Lung (tissue), 11 donors: ENCODE measurements at regions not wholly inside any gene's neighbourhood (a gene's known extent, or its start where the extent isn't known, plus 50 kb on each side); places are given as distances from the start of the nearest gene placed in this dataset.
A peak's percentile ranks its signal among the peaks of the same experiment; 100 is the strongest.
"Not testable (repeated sequence)": the region's sequence is repeated elsewhere in the genome, so short reads cannot be mapped to it uniquely, and the experiment has no call there.

ENCODE experiments used
- ATAC-seq: fragments of 200-7000 bp; cut with Tn5 transposase; one replicate; pipeline ENCODE4 v1.9.1; 2020; ENCODE audit warnings: moderate number of reproducible peaks; ENCODE audit not compliant: insufficient read depth, low FRiP score
- DNase-seq, 3 donors: peaks; one replicate each; pipeline ENCODE4 v3.0.0-alpha.2; 2013 to 2017
- H3K27ac ChIP-seq, 2 donors: one replicate each; pipeline ENCODE4 v1.5.1; 2013; ENCODE audit warnings: mild to moderate bottlenecking in 2 of 2, moderate library complexity in 2 of 2, control low read depth in 1 of 2, inconsistent platforms in 1 of 2, low read depth in 1 of 2, low read length in 1 of 2
- H3K27me3 ChIP-seq, 3 donors: one replicate each; pipeline ENCODE4 v1.5.1; 2013; ENCODE audit warnings: low read length in 2 of 3; ENCODE audit not compliant: control insufficient read depth in 3 of 3, insufficient read depth in 3 of 3
- H3K36me3 ChIP-seq, 4 donors: one replicate each; pipeline ENCODE4 v1.5.1; 2013; ENCODE audit warnings: low read length in 4 of 4, mild to moderate bottlenecking in 1 of 4, moderate library complexity in 1 of 4; ENCODE audit not compliant: control insufficient read depth in 4 of 4, insufficient read depth in 4 of 4
- H3K4me1 ChIP-seq, 5 donors: one replicate each; pipeline ENCODE4 v1.5.1; 2013; ENCODE audit warnings: low read length in 5 of 5, mild to moderate bottlenecking in 2 of 5, moderate library complexity in 1 of 5; ENCODE audit not compliant: control insufficient read depth in 5 of 5, insufficient read depth in 5 of 5
- H3K4me3 ChIP-seq: one replicate; pipeline ENCODE4 v1.5.1; 2013; ENCODE audit warnings: mild to moderate bottlenecking, control low read depth, moderate library complexity
- H3K9ac ChIP-seq, 2 donors: one replicate each; pipeline ENCODE4 v1.5.1; 2013; ENCODE audit warnings: low read length in 2 of 2, control low read depth in 1 of 2; ENCODE audit not compliant: insufficient read depth in 1 of 2
- H3K9me3 ChIP-seq, 4 donors: one replicate each; pipeline ENCODE4 v1.5.1; 2013; ENCODE audit warnings: low read length in 3 of 4, mild to moderate bottlenecking in 1 of 4, moderate library complexity in 1 of 4; ENCODE audit not compliant: control insufficient read depth in 4 of 4, insufficient read depth in 3 of 4
- WGBS, 2 donors: extraction: QIAGEN DNeasy Blood & Tissue Kit; methylation state at CpG; one replicate each; pipeline ENCODE4 v1.1.7; 2013; 5-methylcytosine and 5-hydroxymethylcytosine counted together
- TF ChIP-seq, protein P1 (sequence below): IDR thresholded peaks from 2 replicates; pipeline ENCODE4 v1.5.1; 2012; ENCODE audit warnings: mild to moderate bottlenecking; ENCODE audit errors: control extremely low read depth, extremely low read depth
- donor health status: control.
- donor health status: control.
- donor health status: Bipolar disorder and iron deficiency.
- donor health status: healthy.
- donor health status: DM: yes; HTN: yes; CAD: no.

DNA sequence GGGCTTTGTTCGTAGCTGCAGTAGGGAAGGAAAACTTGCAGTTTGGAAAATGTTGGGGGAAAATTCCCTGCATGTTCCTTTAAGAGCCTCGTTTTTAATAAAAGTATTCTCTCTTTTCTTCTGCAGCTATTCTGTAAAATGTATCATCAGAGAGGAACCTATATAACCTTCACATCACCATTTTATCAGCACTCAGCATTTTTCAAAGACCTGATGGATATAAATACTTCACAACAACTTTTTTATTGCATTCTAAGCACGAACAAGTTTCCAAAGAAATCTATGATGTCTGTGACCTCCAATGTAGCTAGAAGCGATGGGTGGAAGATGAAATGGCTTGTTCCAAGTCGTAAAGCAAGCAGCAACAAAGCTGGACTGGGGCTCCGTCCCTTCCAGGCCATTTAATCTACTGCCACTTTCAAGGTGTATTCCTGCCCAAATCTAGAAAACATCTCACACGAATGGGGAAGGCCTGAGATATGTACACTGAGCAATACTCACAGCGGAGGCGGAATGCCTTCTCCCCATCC is 84.0 kb downstream of the NSUN2 start:
- no peaks in the 10 kb centered on the region for H3K9me3 ChIP-seq
- no peak overlapping the region for H3K27ac ChIP-seq
- 64 to 74% methylated on average over 9 of the region's 9 CpGs for WGBS, 2 donors
- no peaks in the 10 kb centered on the region for H3K27me3 ChIP-seq
- DNase-seq (no peak), ATAC-seq (no peak)
- no peak overlapping the region for H3K9ac ChIP-seq
- no peaks in the 10 kb centered on the region for H3K36me3 ChIP-seq
- no peaks in the 10 kb centered on the region for H3K4me1 ChIP-seq
- no peak overlapping the region for H3K4me3 ChIP-seq
- TF ChIP-seq, protein P1, sequence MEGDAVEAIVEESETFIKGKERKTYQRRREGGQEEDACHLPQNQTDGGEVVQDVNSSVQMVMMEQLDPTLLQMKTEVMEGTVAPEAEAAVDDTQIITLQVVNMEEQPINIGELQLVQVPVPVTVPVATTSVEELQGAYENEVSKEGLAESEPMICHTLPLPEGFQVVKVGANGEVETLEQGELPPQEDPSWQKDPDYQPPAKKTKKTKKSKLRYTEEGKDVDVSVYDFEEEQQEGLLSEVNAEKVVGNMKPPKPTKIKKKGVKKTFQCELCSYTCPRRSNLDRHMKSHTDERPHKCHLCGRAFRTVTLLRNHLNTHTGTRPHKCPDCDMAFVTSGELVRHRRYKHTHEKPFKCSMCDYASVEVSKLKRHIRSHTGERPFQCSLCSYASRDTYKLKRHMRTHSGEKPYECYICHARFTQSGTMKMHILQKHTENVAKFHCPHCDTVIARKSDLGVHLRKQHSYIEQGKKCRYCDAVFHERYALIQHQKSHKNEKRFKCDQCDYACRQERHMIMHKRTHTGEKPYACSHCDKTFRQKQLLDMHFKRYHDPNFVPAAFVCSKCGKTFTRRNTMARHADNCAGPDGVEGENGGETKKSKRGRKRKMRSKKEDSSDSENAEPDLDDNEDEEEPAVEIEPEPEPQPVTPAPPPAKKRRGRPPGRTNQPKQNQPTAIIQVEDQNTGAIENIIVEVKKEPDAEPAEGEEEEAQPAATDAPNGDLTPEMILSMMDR, result no peak

DNA sequence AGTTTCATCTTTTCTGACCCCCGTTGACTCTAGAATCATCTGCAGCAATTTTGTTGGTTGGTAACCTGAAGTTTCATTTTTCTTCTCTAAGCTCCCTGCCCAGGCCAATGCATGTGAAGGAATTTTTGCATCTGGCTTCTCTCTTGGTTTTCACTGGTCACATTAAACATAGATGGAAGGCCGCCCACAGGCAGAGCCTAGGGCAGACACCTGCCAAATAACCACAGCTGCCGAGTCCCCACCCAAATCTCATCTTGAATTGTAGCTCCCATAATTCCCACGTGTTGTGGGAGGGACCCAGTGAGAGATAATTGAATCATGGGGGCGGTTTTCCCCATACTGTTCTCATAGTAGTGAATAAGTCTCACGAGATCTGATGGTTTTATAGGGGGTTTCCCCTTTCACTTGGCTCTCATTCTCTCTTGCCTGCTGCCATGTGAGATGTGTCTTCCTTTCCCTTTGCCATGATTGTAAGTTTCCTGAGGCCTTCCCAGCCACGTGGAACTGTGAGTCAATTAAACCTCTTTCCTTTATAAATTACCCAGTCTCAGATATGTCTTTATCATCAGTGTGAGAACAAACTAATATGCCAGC is 84.8 kb downstream of the NSUN2 start:
- not testable (repeated sequence) for H3K27me3 ChIP-seq, DNase-seq, H3K4me1 ChIP-seq, H3K9me3 ChIP-seq, H3K4me3 ChIP-seq, H3K9ac ChIP-seq, H3K27ac ChIP-seq, ATAC-seq, H3K36me3 ChIP-seq
- WGBS, 2 donors, result 69 to 77% methylated on average over 7 of the region's 7 CpGs

DNA sequence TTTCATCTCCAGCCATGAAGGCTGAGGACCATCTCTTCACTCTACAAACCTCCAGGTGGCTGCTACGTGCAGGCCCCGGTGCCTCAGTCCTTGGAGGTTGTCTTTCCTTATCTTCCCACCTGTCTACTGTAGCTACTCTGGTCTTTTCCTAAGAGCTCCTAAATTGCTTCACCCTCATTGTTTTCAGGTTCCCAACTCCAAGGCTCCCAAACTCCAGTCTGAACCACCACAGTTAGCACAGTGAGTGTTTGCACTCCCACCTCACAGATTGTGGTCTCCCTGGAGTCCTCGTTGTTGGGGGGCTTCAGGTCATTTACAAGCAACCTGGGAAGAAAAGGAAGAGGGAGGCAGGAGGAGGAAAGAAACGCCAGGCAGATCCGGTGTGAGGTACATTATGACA is 85.3 kb downstream of the NSUN2 start:
- Histone ChIP-seq H3K9ac (no peak overlapping the region), H3K36me3 (no peaks in the 10 kb centered on the region), H3K4me3 (no peak overlapping the region), H3K4me1 (no peaks in the 10 kb centered on the region), H3K9me3 (no peaks in the 10 kb centered on the region), H3K27me3 (no peaks in the 10 kb centered on the region), H3K27ac (no peak overlapping the region)
- DNase-seq, result no peak
- ATAC-seq, result no peak
- 83 to 89% methylated on average over 5 of the region's 5 CpGs for WGBS, 2 donors
- TF ChIP-seq, protein P1, result no peak

DNA sequence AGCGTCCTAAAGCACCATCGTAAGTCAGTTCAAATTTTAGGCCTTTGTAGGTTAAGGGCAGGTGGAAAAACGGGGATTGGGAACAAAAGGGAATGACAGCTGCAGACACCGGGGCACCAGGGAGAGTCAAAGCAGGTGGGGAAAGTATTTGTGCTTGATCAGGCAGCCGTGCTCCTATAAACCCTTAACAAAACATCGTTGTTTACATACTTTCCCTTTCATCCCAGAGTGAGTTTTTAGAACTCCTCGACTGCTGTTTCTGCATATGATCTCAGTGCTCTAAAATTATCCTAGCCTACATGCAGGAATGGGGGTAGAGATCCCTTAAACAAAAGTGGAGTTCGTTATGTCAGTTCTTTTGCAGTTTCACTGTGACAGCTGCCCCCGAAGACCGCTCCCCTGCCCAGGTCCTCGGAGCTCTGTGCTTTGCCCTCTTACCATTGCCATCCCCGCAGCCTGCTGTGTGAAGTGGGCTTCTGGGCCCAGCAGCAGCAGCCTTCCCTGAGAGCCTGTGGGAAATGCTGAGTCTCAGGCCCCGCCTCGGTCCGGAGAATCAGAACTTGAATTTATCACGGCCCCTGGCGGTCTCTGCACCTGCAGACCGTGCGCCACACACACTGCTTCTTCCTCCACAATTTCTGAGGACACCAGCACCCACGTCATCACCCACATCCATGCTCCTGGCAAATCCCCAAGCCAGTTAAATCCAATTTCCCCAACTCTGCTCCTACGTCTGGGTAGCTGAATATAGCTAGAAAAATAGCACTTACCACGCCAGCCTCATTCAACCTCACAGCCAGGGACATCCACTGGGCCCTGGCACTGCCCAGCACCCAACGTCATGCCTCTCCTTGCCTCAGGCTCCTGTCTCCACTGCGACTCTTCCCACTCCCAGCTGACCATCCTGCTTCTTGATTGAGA is 86.8 kb downstream of the NSUN2 start:
- Histone ChIP-seq H3K4me3 (no peak overlapping the region), H3K27ac (no peak overlapping the region), H3K36me3 (no peaks in the 10 kb centered on the region), H3K27me3 (no peaks in the 10 kb centered on the region), H3K4me1 (no peaks in the 10 kb centered on the region), H3K9ac (peak overlapping the region in 1 of 2 donors; percentile 16), H3K9me3 (no peaks in the 10 kb centered on the region)
- DNase-seq (peak in 1 of 3 donors; percentile 1), ATAC-seq (no peak)
- WGBS, 2 donors, result 58 to 73% methylated on average over 24 of the region's 24 CpGs
- TF ChIP-seq, protein P1, result no peak
